Ishikawa (cell line): ENCODE measurements at regions not wholly inside any gene's neighbourhood (a gene's known extent, or its start where the extent isn't known, plus 50 kb on each side); places are given as distances from the start of the nearest gene placed in this dataset.

Experiments
- CEBPB ChIP-seq: IDR thresholded peaks from 2 replicates; pipeline ENCODE4 v1.6.1; 2012
- CREB1 ChIP-seq: IDR thresholded peaks from 2 replicates; pipeline ENCODE4 v1.6.1; 2012; ENCODE audit warnings: low read depth
- EGR1 ChIP-seq: IDR thresholded peaks from 2 replicates; pipeline ENCODE4 v1.6.1; 2012
- EP300 ChIP-seq: IDR thresholded peaks from 2 replicates; pipeline ENCODE4 v1.6.1; 2012; ENCODE audit warnings: borderline replicate concordance
- FOXM1 ChIP-seq: IDR thresholded peaks from 2 replicates; pipeline ENCODE4 v1.6.1; 2012; ENCODE audit warnings: low read depth, borderline replicate concordance
- NFIC ChIP-seq: IDR thresholded peaks from 2 replicates; pipeline ENCODE4 v1.6.1; 2012
- RAD21 ChIP-seq: IDR thresholded peaks from 2 replicates; pipeline ENCODE4 v1.6.1; 2012; ENCODE audit warnings: low read depth
- TAF1 ChIP-seq: IDR thresholded peaks from 2 replicates; pipeline ENCODE4 v1.6.1; 2012; ENCODE audit warnings: low read depth, mild to moderate bottlenecking
- TCF12 ChIP-seq: IDR thresholded peaks from 2 replicates; pipeline ENCODE4 v1.6.1; 2012; ENCODE audit warnings: low read depth
- TEAD4 ChIP-seq: IDR thresholded peaks from 2 replicates; pipeline ENCODE4 v1.6.1; 2012
- YY1 ChIP-seq: IDR thresholded peaks from 2 replicates; pipeline ENCODE4 v1.6.1; 2012; ENCODE audit warnings: low read depth
- ZBTB7A ChIP-seq: IDR thresholded peaks from 2 replicates; pipeline ENCODE4 v1.6.1; 2012; ENCODE audit warnings: low read depth
- TF ChIP-seq, protein P1 (sequence below): IDR thresholded peaks from 2 replicates; pipeline ENCODE4 v1.6.1; 2012; ENCODE audit warnings: low read depth, mild to moderate bottlenecking
- TF ChIP-seq, protein P2 (sequence below): IDR thresholded peaks from 2 replicates; pipeline ENCODE4 v1.6.1; 2012
- TF ChIP-seq, protein P3 (sequence below): IDR thresholded peaks from 2 replicates; pipeline ENCODE4 v1.6.1; 2012

DNA sequence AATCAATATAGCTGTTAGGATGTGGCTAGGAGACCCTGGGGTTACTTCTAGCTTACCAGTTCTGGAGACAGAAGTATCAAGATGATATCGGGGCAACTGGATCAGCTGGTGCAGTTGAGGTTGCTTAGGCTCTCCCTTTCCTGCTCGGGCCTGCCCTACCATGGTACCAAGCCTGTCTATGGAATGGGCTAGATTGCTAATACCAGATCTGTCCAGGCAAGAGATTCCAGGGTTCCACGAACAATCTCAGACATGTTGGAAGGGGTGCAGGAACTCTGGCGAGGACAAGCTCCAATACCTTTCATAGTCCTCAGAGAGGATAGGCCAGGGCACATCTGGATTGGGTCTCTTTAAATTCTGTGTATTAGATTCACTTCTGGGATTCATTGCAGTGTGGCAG is 53.8 kb downstream of the ADM start:
- TF ChIP-seq CEBPB (no peak), NFIC (no peak), EP300 (no peak), RAD21 (no peak), TCF12 (no peak), YY1 (no peak), TEAD4 (no peak), TAF1 (no peak)

DNA sequence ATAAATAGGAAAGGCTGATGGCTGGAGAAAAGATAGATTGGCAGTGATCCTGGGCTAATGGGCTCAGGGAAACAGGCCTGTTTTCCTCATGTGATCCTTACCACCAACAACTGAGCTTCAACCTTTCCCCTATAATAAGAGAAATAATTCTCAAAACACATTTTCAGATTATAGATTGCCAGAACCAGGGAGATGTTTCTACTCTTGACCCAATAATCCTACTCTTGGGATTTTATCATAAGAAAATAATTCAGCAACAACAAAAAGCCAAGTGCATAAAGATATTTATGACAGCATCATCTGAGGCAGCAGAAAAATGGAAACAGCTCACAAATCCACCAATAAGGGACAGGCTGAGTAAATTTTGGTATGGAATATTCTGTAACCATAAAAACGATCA is 54.3 kb downstream of the ADM start:
- TF ChIP-seq YY1 (no peak), CREB1 (no peak), TEAD4 (no peak), RAD21 (no peak), CEBPB (no peak), FOXM1 (no peak), ZBTB7A (no peak), TAF1 (no peak), EGR1 (no peak)
- TF ChIP-seq, protein P1, sequence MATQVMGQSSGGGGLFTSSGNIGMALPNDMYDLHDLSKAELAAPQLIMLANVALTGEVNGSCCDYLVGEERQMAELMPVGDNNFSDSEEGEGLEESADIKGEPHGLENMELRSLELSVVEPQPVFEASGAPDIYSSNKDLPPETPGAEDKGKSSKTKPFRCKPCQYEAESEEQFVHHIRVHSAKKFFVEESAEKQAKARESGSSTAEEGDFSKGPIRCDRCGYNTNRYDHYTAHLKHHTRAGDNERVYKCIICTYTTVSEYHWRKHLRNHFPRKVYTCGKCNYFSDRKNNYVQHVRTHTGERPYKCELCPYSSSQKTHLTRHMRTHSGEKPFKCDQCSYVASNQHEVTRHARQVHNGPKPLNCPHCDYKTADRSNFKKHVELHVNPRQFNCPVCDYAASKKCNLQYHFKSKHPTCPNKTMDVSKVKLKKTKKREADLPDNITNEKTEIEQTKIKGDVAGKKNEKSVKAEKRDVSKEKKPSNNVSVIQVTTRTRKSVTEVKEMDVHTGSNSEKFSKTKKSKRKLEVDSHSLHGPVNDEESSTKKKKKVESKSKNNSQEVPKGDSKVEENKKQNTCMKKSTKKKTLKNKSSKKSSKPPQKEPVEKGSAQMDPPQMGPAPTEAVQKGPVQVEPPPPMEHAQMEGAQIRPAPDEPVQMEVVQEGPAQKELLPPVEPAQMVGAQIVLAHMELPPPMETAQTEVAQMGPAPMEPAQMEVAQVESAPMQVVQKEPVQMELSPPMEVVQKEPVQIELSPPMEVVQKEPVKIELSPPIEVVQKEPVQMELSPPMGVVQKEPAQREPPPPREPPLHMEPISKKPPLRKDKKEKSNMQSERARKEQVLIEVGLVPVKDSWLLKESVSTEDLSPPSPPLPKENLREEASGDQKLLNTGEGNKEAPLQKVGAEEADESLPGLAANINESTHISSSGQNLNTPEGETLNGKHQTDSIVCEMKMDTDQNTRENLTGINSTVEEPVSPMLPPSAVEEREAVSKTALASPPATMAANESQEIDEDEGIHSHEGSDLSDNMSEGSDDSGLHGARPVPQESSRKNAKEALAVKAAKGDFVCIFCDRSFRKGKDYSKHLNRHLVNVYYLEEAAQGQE = no peak
- TF ChIP-seq, protein P2, sequence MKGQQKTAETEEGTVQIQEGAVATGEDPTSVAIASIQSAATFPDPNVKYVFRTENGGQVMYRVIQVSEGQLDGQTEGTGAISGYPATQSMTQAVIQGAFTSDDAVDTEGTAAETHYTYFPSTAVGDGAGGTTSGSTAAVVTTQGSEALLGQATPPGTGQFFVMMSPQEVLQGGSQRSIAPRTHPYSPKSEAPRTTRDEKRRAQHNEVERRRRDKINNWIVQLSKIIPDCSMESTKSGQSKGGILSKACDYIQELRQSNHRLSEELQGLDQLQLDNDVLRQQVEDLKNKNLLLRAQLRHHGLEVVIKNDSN = no peak

DNA sequence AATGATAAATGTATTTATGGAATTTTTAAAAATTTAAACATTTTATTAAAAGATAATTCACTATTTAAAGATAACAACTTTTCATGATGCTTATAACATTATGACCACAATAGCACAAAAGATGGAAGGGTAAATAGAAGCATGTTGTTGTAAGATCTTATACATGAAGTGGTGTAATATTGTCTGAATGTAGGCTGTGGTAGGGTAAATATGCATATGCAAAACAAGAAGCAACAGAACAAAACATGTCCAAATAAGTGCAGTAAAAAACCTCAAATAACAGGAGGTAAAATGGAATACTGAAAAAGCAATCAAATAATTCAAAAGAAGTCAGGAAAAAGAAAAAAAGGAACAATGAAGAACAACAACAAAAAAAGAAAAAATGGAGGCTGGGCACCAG is 56.0 kb downstream of the ADM start:
- no peak for TF ChIP-seq NFIC
- no peak for TF ChIP-seq TCF12
- TF ChIP-seq EP300 = no peak
- TF ChIP-seq YY1 = no peak
- TF ChIP-seq RAD21 = no peak
- no peak for TF ChIP-seq CREB1
- TF ChIP-seq, protein P1 = no peak
- no peak for TF ChIP-seq EGR1
- no peak for TF ChIP-seq CEBPB
- TF ChIP-seq FOXM1 = no peak
- no peak for TF ChIP-seq TEAD4
- TF ChIP-seq, protein P3, sequence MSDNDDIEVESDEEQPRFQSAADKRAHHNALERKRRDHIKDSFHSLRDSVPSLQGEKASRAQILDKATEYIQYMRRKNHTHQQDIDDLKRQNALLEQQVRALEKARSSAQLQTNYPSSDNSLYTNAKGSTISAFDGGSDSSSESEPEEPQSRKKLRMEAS = no peak
- TF ChIP-seq, protein P2 = no peak
- TF ChIP-seq ZBTB7A = no peak
- no peak for TF ChIP-seq TAF1

DNA sequence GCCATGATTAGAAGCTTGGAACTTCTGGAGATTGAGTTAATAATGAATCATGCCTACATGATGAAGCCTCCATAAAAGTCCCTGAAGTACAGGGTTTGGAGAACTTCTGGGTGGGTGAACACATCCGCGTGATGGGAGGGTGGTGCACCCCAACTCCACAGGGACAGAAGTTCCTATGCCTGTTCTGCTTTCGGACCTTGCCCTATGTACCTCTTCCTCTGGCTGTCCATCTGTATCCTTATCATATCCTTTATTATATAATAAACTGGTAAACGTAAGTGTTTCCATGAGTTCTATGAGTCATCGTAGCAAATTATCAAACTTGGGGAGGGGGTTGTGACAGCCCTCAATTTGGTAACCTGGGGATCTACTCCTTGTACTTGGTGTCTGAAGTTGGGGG is 60.2 kb downstream of the ADM start:
- TF ChIP-seq, protein P2 = no peak
- TF ChIP-seq TEAD4 = no peak
- TF ChIP-seq, protein P3 = no peak
- no peak for TF ChIP-seq RAD21
- TF ChIP-seq ZBTB7A = no peak
- no peak for TF ChIP-seq FOXM1
- TF ChIP-seq YY1 = no peak
- TF ChIP-seq CREB1 = no peak
- no peak for TF ChIP-seq TAF1
- no peak for TF ChIP-seq NFIC
- TF ChIP-seq, protein P1 = no peak
- no peak for TF ChIP-seq TCF12
- TF ChIP-seq CEBPB = no peak
